ENCODE measurements at regions not wholly inside any gene's neighbourhood (a gene's known extent, or its start where the extent isn't known, plus 50 kb on each side); places are given as distances from the start of the nearest gene placed in this dataset.

GRCh38 chr5:103623425-103623824 lies 60.8 kb upstream of the NUDT12 start:
- TF ChIP-seq EZH2 (IDR thresholded peaks at IDR 0.05; ENCODE audit: borderline replicate concordance, low read length) (no peak), CTCF (IDR thresholded peaks at IDR 0.05; ENCODE audit: low read length) (no peak)
